HCT116 (cell line): ENCODE measurements at regions not wholly inside any gene's neighbourhood (a gene's known extent, or its start where the extent isn't known, plus 50 kb on each side); places are given as distances from the start of the nearest gene placed in this dataset.
"Not testable (repeated sequence)": the region's sequence is repeated elsewhere in the genome, so short reads cannot be mapped to it uniquely, and the experiment has no call there.

Experiments
- ATAC-seq: fragments of 200-7000 bp; cut with Tn5 transposase; 2 replicates; pipeline ENCODE4 v1.9.1; 2020; ENCODE audit warnings: mild to moderate bottlenecking, moderate library complexity
- BruUV-seq: library from RNA; stranded (reverse); fragments of 400-500 nt; replicated peaks from 2 replicates; lab custom pipeline; 2021; lab: Mats Ljungman, UMichigan
- CTCF ChIA-PET: fragments of 300-600 bp; sonication (Branson Sonifier 250); formaldehyde crosslinking; loops from one replicate; lab custom pipeline; 2021; ENCODE audit warnings: antibody characterized with exemption; lab: Charles Lee
- POLR2A ChIA-PET: fragments of 300-600, 350-600 bp; sonication (Branson Sonifier 250); formaldehyde crosslinking; loops from one replicate; lab custom pipeline; 2021; ENCODE audit warnings: antibody characterized with exemption; lab: Charles Lee
- RAD21 ChIA-PET, 2 experiments: fragments of 300-600 bp; sonication (Branson Sonifier 250); formaldehyde crosslinking; loops; one replicate each; lab custom pipeline; 2023; ENCODE audit warnings: low total read pairs in 2 of 2; ENCODE audit not compliant: uncharacterized antibody in 2 of 2, unreplicated experiment in 2 of 2, low non-redundant PET in 1 of 2; lab: Charles Lee
- DNase-seq: peaks from one replicate; pipeline ENCODE4 v3.0.0-alpha.2; 2010; ENCODE audit warnings: low read depth, low spot score
- H2AFZ ChIP-seq: fragments of 200-600 bp; shearing (Covaris generic), sonication (generic); 2 replicates; pipeline ENCODE4 v1.6.1; 2017; ENCODE audit warnings: low read depth, mixed run types, mixed read lengths, antibody characterized with exemption, low read length; ENCODE audit not compliant: poor library complexity, severe bottlenecking
- H3K27ac ChIP-seq: 2 replicates; pipeline ENCODE4 v1.5.1; 2012; ENCODE audit warnings: low read depth, low read length
- H3K27me3 ChIP-seq: fragments of 200-600 bp; sonication (generic); 2 replicates; pipeline ENCODE4 v1.6.1; 2016; ENCODE audit warnings: mixed run types, low read length, mixed read lengths; ENCODE audit not compliant: insufficient read depth
- H3K36me3 ChIP-seq, 2 experiments: fragments of 200-500 bp in 1 of 2; fragments of 200-600 bp in 1 of 2; sonication (Bioruptor generic) in 1 of 2; sonication (generic) in 1 of 2; 2 replicates each; pipeline versions ENCODE4 v1.5.1 to v1.6.1; 2014 to 2016; ENCODE audit warnings: low read length in 2 of 2, inconsistent platforms in 1 of 2, mixed read lengths in 1 of 2, mixed run types in 1 of 2; ENCODE audit not compliant: insufficient read depth in 2 of 2, control insufficient read depth in 1 of 2
- H3K4me1 ChIP-seq, 2 experiments: fragments of 200-600 bp in 1 of 2; sonication (generic) in 1 of 2; 2 replicates each; pipeline versions ENCODE4 v1.5.1 to v1.6.1; 2012 to 2017; ENCODE audit warnings: low read length in 2 of 2, inconsistent platforms in 1 of 2, mild to moderate bottlenecking in 1 of 2, mixed read lengths in 1 of 2, mixed run types in 1 of 2, moderate library complexity in 1 of 2; ENCODE audit not compliant: insufficient read depth in 2 of 2, control insufficient read depth in 1 of 2
- H3K4me2 ChIP-seq: fragments of 200-600 bp; sonication (generic); 2 replicates; pipeline ENCODE4 v1.6.1; 2017; ENCODE audit warnings: mixed run types, low read length, mixed read lengths
- H3K4me3 ChIP-seq, 2 experiments: fragments of 200-600 bp in 1 of 2; sonication (generic) in 1 of 2; replicated peaks in 1 of 2; 2 replicates each; pipeline ENCODE4 v1.5.1; 2011 to 2016; ENCODE audit warnings: low read length in 2 of 2, control low read depth in 1 of 2, low read depth in 1 of 2, mild to moderate bottlenecking in 1 of 2, mixed read lengths in 1 of 2, mixed run types in 1 of 2
- H3K79me2 ChIP-seq: fragments of 200-600 bp; sonication (generic); 2 replicates; pipeline ENCODE4 v1.6.1; 2017; ENCODE audit warnings: mild to moderate bottlenecking, mixed run types, low read length, moderate library complexity, mixed read lengths; ENCODE audit not compliant: insufficient read depth
- H3K9ac ChIP-seq: fragments of 200-600 bp; sonication (generic); 2 replicates; pipeline ENCODE4 v1.6.1; 2016; ENCODE audit warnings: low read length, mixed read lengths
- H3K9me2 ChIP-seq: fragments of 200-600 bp; sonication (generic), shearing (Covaris generic); 2 replicates; pipeline ENCODE4 v1.6.1; 2017; ENCODE audit warnings: mixed run types, mild to moderate bottlenecking, moderate library complexity; ENCODE audit not compliant: insufficient read depth
- H3K9me3 ChIP-seq, 2 experiments: fragments of 200-500 bp in 1 of 2; fragments of 200-600 bp in 1 of 2; sonication (Bioruptor generic) in 1 of 2; sonication (generic) in 1 of 2; 2 replicates each; pipeline ENCODE4 v1.6.1; 2014 to 2017; ENCODE audit warnings: low read length in 2 of 2, mixed read lengths in 2 of 2, inconsistent platforms in 1 of 2, low read depth in 1 of 2, mild to moderate bottlenecking in 1 of 2, mixed run types in 1 of 2, moderate library complexity in 1 of 2; ENCODE audit not compliant: control insufficient read depth in 1 of 2, insufficient read depth in 1 of 2
- H4K20me1 ChIP-seq: fragments of 200-600 bp; sonication (generic), shearing (Covaris generic); 2 replicates; pipeline ENCODE4 v1.6.1; 2017; ENCODE audit warnings: mixed run types, mild to moderate bottlenecking, moderate library complexity; ENCODE audit not compliant: insufficient read depth
- intact Hi-C: fragments of 100-400 bp; cut with micrococcal nuclease; formaldehyde crosslinking; loops from 2 replicates; pipeline ENCODE4 v1.10.0; 2022

DNA sequence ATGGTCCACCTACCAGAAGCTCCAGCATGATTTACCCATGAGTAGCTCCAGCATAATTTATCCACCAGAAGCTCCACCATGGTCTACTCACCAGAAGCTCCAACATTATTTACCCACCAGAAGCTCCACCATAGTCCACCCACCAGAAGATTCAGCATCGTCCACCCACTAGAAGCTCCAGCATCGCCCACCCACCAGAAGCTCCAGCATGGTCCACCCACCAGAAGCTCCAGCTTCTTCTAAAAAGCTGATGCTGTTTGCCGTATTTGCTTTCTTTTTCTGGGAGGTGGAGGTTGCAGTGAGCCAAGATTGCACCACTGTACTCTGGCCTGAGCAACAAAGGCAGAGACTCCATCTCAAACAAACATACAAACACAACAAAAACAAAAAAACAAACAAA, 136.2 kb upstream of the TPTE start:
- H4K20me1 ChIP-seq, H3K36me3 ChIP-seq, H2AFZ ChIP-seq, ATAC-seq, POLR2A ChIA-PET, intact Hi-C loops, H3K27ac ChIP-seq, H3K4me2 ChIP-seq, BruUV-seq, CTCF ChIA-PET, H3K9me2 ChIP-seq, H3K4me3 ChIP-seq, H3K9ac ChIP-seq, H3K27me3 ChIP-seq, RAD21 ChIA-PET, H3K79me2 ChIP-seq, H3K4me1 ChIP-seq, DNase-seq: not testable (repeated sequence)
- H3K9me3 ChIP-seq, result peaks cover 44 to 70% of the 10 kb centered on the region in 2 experiments; a peak in 3 of 4 replicates

GRCh38 chr21:10385898-10386527, 135.4 kb upstream of the TPTE start:
- H2AFZ ChIP-seq, H3K4me3 ChIP-seq, H3K4me2 ChIP-seq, BruUV-seq, POLR2A ChIA-PET, CTCF ChIA-PET, H3K27me3 ChIP-seq, intact Hi-C loops, H3K36me3 ChIP-seq, H3K4me1 ChIP-seq, H3K9me2 ChIP-seq, H3K9ac ChIP-seq, RAD21 ChIA-PET, DNase-seq, H3K79me2 ChIP-seq, H4K20me1 ChIP-seq, ATAC-seq, H3K27ac ChIP-seq: not testable (repeated sequence)
- H3K9me3 ChIP-seq, result peaks cover 42 to 66% of the 10 kb centered on the region in 2 experiments; a peak in 3 of 4 replicates

- H3K9me3 ChIP-seq, result peaks cover 34 to 52% of the 10 kb centered on the region in 2 experiments; a peak in 3 of 4 replicates
- H3K27me3 ChIP-seq, intact Hi-C loops, H3K4me3 ChIP-seq, ATAC-seq, H3K79me2 ChIP-seq, H3K9ac ChIP-seq, H3K27ac ChIP-seq, H4K20me1 ChIP-seq, BruUV-seq, H3K36me3 ChIP-seq, CTCF ChIA-PET, RAD21 ChIA-PET, H3K4me1 ChIP-seq, H3K9me2 ChIP-seq, POLR2A ChIA-PET, H3K4me2 ChIP-seq, DNase-seq, H2AFZ ChIP-seq: not testable (repeated sequence)
Measured at GRCh38 chr21:10387692-10388450, 133.5 kb upstream of the TPTE start.

DNA sequence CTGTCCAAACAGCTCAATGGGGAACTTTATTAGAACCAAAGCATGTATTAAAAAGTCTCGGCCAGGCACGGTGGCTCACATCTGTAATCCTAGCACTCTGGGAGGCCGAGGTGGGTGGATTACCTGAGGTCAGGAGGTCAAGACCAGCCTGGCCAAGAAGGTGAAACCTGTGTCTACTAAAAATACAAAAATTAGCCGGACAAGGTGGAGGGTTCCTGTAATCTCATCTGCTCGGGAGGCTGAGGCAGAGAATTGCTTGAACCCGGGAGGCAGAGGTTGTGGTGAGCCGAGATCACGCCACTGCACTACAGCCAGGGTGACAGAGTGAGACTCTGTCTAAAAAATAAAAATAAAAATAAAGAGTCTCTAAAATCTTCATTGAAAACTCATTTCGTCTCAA, 132.8 kb upstream of the TPTE start:
- H3K79me2 ChIP-seq, H2AFZ ChIP-seq, ATAC-seq, H3K4me3 ChIP-seq, H3K9me2 ChIP-seq, CTCF ChIA-PET, H3K27ac ChIP-seq, intact Hi-C loops, H3K27me3 ChIP-seq, DNase-seq, BruUV-seq, H3K4me2 ChIP-seq, RAD21 ChIA-PET, H4K20me1 ChIP-seq, H3K4me1 ChIP-seq, H3K9ac ChIP-seq, H3K36me3 ChIP-seq, POLR2A ChIA-PET: not testable (repeated sequence)
- peaks cover 31 to 49% of the 10 kb centered on the region in 2 experiments; a peak in 3 of 4 replicates for H3K9me3 ChIP-seq
